Erythroblast (primary cell): ENCODE measurements at regions not wholly inside any gene's neighbourhood (a gene's known extent, or its start where the extent isn't known, plus 50 kb on each side); places are given as distances from the start of the nearest gene placed in this dataset.

Experiments
- DNase-seq, 2 experiments: peaks; one replicate each; lab custom pipeline; 2025; lab: John Stamatoyannopoulos, UW
- GATA1 ChIP-seq: IDR thresholded peaks from 2 replicates; pipeline ENCODE4 v1.6.1; 2011; ENCODE audit warnings: low read depth, mild to moderate bottlenecking, control low read depth, low read length, moderate library complexity
- POLR2A ChIP-seq: IDR thresholded peaks from 2 replicates; pipeline ENCODE4 v1.6.1; 2011; ENCODE audit warnings: mild to moderate bottlenecking, low read length

DNA sequence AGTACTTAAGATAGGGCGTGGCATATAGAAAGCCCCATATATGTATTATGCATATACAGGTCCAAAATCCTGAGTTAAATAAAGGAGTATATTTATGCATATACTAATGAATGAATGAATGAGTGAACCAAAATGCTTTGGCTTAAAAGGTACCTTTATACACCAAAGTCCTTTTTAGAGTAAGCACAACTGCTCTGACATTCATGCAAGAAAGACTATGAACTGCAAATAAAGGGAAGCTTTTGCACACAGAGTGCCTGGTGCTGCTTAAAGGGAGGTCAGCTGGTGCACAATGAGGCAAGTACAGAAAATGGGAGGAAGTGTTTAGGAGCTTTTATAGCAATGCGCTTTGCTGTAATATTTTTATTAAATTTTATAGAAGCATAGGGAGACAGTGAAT is 214.0 kb downstream of the KLF13 start:
- no peak for DNase-seq
- no peak for TF ChIP-seq POLR2A
- no peak for TF ChIP-seq GATA1

DNA sequence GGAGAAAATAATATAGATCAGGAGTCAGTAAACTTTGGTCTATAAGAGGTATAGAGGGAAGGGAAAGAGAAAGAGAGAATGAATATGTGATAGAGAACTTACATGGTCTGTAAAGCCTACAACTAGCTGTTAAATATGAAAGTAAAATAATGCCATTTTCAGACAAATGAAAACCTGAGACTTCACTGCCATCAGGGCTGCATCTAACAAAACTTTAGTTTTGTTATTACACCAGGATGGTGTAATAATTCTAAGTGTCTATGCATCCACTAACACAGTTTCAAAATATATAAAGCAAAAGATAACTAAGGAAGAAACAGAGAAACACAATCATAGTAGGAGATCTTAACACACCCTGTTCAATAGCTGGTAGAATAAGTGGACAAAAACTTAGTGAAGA is 217.7 kb downstream of the KLF13 start:
- no peak for DNase-seq
- no peak for TF ChIP-seq POLR2A
- no peak for TF ChIP-seq GATA1

DNA sequence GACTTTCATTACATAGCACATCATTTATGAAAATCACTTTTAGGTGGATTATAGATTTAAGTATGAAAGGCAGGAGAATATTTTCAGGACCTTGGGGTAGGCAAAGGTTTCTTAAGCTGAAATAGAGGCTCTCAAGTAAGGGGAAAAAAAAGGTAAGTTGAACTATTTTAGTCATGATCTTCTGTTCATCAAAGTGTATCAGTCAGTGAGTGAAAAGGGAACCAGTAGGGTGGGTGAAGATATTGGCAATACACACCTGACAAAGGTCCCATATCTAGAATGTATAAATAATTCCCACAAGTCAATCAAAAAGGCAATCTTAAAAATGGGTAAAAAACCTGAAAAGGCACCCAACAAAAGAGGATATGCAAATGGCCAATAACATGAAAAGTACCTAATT is 218.6 kb downstream of the KLF13 start:
- TF ChIP-seq GATA1 (no peak), POLR2A (no peak)
- DNase-seq, result no peak

DNA sequence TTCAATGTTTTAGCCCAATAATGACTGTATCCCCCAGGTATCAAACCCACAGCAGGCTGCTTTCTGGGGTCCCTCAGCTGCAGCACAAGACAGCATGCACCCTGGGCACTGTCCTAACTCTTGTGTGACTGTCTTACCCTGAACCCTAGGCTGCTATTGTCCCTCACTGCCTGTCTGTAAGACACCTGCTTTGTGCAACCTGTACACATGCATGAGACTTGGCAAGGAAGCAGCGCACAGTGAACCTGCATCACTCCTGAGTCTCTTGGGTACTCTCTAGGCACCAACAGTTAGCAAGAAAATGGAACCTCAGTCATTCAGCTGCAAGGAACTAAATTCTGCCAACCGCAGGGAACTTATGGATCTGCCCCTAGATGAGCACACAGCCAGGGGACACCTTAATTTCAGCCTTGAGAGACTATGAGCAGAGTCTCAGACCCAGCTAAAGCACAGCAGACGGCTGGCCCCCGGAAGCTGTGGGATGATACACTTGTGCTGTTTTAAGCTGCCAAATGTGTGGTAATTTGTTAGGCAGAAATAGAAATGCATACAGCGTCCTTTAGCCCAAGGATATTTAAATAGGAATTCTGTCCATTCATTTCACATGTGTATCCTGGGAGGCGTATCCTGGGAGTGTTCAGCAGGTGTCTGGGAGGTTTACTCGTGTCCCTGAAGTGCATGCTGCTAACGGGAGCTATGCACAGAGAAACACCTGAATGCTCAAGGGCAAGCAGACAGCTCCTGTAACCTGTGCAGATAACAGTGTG is 223.8 kb downstream of the KLF13 start:
- TF ChIP-seq POLR2A (no peak), GATA1 (no peak)
- no peak for DNase-seq

DNA sequence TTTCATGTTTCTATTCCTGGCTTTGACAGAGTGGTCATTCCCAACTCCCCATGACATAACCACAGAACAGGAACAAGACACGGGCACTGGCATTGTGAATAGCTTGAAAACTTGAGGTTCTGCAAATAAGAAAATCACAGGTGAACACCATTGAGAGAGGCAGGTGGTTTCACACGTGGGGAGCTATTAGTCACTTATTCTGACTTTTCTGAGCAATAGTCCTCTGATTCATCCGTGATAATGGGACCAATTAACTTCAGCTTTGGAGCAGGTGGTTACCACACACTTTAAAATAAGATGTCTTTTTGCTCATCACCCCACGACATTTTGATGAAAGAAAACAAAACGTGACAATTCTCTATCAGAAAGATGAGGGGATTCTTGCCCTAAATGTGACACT is 224.7 kb downstream of the KLF13 start:
- TF ChIP-seq POLR2A, result no peak
- TF ChIP-seq GATA1, result no peak
- no peak for DNase-seq

DNA sequence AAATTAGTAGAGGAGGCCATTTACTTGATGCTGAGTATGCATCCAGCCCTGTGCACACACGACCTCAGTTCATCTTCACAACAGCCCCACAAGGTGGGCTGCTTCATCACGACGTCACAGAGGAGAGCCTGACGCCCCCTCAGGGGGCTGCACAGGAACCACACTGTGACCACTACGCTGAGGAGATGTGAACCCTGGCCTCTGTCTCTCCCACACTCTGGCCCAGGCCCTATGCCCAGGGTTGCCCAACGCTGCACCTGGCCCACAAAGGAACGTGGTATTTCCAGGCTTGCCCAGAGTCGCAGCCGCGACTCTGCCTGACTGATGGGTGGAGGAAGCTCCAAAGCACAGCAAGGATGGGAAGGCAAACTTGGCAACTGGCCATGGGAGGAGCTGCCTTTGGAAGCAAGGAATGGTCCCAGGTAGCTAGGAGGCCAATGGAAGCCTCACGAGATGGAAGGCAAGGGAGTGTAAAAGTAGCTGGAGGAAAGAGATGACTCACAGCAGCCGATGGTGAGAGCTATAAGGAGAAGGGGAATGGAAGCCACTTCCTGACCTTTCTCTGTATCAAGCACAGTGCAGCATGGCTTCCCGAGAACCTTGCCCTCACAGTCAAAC is 226.0 kb downstream of the KLF13 start:
- DNase-seq, result no peak
- TF ChIP-seq POLR2A (no peak), GATA1 (no peak)

DNA sequence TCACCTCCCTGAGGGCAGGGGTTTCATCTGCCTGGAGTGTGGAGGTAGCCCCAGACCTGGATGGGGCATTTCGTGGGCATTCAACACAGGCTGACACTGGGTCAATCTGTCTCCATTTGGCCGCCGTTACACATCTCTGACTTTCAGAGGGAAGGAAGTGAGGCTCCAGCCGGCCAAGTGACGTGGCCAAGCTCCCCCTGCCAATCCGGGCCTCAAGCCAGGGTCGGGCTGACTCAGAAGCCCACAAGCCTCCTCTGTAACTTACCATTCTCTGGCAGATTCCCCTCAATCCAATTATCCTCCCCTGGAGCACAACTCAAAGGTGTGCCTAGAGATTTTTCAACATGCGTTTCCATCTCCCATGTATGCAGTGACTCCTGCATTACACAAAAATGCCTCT is 227.6 kb downstream of the KLF13 start:
- TF ChIP-seq GATA1 (no peak), POLR2A (no peak)
- DNase-seq, result no peak

DNA sequence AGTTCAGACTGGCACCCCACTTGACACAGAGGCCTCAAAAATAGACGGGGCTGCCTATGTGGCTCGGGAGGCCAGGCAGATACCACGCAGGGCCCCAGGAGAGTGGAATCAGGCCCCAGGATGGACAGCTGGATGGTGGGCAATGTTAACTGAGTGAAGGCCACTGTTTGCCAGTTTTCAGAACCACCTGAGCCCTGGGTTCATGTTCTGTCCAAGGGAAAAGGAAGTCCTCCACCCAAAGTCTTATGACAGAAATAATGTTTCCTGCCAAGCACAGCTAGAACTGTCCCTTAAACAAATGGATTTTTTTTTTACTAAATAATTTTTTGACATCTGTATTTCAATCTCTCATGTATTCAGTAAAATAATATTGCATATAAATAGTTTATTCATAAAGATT is 228.4 kb downstream of the KLF13 start:
- no peak for TF ChIP-seq POLR2A
- TF ChIP-seq GATA1, result no peak
- DNase-seq, result no peak

DNA sequence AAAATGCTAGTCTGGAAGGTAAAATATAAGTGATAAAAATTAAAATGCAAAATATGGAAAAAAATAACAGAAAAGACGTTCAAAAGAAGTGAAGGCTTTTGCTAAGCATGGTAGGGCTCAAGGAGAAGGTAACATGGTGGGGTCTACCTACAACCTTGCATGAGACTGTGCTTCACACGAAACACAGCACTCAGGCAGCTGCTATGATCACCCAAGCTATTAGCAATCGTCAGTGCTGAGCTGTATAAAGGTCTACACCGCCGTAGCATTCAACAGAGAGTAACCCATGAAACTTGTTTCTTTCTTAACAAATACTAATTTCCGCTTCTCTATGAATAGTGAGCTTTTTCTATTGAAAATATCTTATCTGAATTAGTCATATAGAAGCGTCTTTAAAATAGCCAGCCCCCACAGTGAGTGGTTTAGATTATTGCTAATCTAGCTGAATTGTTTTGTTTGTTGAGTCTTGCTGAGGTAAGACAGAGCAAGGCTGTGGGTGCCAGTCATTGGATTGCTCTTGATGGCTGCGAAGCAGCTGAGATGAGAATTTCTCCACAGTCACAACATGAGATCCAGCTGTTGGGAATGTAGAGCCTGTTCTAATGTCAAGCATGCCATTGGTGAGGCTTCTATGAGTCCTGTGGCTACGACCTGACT is 230.0 kb downstream of the KLF13 start:
- DNase-seq, result no peak
- TF ChIP-seq POLR2A (no peak), GATA1 (no peak)

DNA sequence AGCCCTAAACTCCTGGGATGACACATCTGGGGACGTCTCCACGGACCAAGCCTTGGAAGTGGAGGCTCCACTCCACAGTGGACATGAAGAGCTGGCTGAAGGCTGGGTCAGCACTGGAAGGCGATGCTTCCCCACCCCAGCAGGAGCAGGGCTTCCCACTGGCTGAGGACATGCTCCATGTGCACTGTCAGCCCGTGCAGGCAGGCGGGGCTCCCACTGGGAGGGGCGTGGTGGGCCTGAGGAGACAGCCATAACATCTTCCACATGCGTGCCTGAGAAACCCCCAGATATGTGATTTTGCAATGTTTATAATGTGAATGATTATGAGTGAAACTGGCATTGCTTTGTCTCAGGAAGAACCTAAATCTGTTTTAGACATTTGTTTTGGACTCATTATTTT is 231.3 kb downstream of the KLF13 start:
- no peak for DNase-seq
- no peak for TF ChIP-seq GATA1
- TF ChIP-seq POLR2A, result no peak

DNA sequence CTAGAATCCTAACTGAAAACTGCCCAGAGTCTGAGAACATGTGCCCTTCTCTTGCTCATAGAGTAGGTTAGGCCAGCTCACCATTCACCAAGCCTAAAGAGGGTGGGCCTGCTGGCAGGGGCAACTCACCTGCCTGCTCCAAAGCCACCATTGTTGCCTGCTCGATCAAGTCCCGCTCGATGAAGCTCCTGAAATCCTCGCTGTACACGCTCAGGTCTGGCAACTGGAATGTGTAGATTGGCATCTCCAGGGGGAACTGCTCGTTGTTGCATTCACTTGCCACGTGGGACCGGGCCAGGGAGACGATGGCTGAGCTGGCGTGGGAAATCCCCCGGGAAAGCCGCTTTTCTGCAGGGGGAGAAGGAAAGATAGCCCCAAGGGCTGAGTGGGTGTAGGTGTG is 232.2 kb downstream of the KLF13 start:
- DNase-seq, result no peak
- TF ChIP-seq GATA1, result no peak
- TF ChIP-seq POLR2A, result no peak

DNA sequence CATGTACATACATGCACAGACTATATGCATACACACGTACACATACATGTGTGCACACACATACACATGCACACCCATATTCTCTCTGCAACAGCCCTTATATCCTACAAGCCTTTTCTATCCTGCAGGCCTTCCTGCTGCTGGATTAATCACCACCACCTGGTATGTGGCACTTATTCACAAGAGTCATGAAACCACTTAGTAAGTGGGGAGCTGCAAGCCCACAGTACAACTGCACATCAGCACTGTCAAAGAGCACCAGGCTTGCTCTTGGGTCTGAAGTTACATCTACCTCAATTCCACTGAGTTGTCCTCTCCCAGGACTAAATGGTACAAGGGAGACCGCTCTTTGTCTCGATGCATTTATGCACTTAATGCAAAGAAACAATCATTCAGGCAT is 233.2 kb downstream of the KLF13 start:
- no peak for DNase-seq
- TF ChIP-seq GATA1 (no peak), POLR2A (no peak)

DNA sequence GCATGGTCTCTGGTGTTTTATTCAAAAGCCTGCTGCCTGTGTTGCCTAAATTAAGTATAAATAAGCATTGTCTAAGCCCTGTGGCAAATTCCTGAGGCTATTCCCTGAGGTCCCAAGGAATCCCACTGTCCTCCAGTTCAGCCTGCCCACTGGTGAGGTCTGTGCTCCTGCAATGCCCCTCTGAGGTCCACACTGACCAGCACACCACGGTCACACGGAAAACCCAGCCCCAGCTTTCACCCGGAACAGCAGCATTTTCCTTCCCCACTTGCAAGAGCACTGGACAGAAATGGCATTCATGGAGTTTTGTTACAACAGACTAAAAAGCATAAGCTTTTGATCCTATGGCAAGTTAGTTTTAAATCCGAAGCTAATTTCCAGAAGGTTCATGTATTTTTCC is 234.0 kb downstream of the KLF13 start:
- DNase-seq, result no peak
- TF ChIP-seq POLR2A, result no peak
- no peak for TF ChIP-seq GATA1

DNA sequence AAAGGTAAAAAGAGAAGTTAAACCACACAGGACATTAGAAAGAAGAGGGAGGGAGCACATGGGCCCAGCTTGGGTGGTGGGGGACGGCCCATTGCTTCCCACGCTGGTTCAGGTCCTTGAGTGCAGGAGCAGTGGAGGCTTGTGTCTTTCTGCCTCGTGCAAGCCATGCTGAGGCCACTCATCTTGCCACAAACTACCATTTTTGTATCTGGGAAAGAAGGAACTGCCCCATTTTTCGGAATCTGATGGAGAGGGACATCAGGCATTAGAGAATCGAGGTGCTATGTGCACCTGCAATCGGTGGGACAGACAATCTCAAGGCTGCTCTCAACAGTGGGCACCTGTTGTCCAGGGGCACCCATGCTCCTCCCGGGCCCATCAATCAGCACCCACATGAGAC is 234.5 kb downstream of the KLF13 start:
- TF ChIP-seq GATA1 (no peak), POLR2A (no peak)
- DNase-seq, result no peak
